Mucosa of descending colon (tissue), 3 donors: ENCODE measurements at regions not wholly inside any gene's neighbourhood (a gene's known extent, or its start where the extent isn't known, plus 50 kb on each side); places are given as distances from the start of the nearest gene placed in this dataset.
"Not testable (repeated sequence)": the region's sequence is repeated elsewhere in the genome, so short reads cannot be mapped to it uniquely, and the experiment has no call there.

Experiments used
- ATAC-seq: fragments of 200-7000 bp; cut with Tn5 transposase; one replicate; pipeline ENCODE4 v1.9.1; 2020; ENCODE audit warnings: mild to moderate bottlenecking, moderate library complexity
- DNase-seq, 3 donors: peaks; one replicate each; pipeline ENCODE4 v3.0.0-alpha.2; 2020
- H3K36me3 ChIP-seq: fragments of 200-600 bp; one replicate; pipeline ENCODE4 v1.8.0; 2021; ENCODE audit warnings: low read depth, mild to moderate bottlenecking
- H3K4me1 ChIP-seq: fragments of 200-600 bp; one replicate; pipeline ENCODE4 v1.8.0; 2021; ENCODE audit warnings: low read depth, mild to moderate bottlenecking
- H3K4me3 ChIP-seq: fragments of 200-600 bp; one replicate; pipeline ENCODE4 v1.8.0; 2021; ENCODE audit warnings: mild to moderate bottlenecking
- H3K9me3 ChIP-seq: fragments of 200-600 bp; one replicate; pipeline ENCODE4 v1.8.0; 2021; ENCODE audit warnings: mild to moderate bottlenecking
- intact Hi-C, 2 donors: fragments of 100-400 bp; cut with DNase I in 1 of 2; cut with micrococcal nuclease in 1 of 2; formaldehyde crosslinking; loops; one replicate each; pipeline versions ENCODE4 v1.11.0 to v1.11.1; 2022; cut with DNase I, micrococcal nuclease
- TF ChIP-seq, protein P1 (sequence below): fragments of 200-600 bp; IDR thresholded peaks from one replicate; pipeline ENCODE4 v1.8.0; 2022; ENCODE audit warnings: antibody characterized with exemption, mild to moderate bottlenecking
- donor health status: DM: no; HTN: no; CAD: no; lungs with moderate emphysema.
- donor health status: DM: no; HTN: no; CAD: no.
- donor health status: DM: no; HTN: yes; CAD: no.

DNA sequence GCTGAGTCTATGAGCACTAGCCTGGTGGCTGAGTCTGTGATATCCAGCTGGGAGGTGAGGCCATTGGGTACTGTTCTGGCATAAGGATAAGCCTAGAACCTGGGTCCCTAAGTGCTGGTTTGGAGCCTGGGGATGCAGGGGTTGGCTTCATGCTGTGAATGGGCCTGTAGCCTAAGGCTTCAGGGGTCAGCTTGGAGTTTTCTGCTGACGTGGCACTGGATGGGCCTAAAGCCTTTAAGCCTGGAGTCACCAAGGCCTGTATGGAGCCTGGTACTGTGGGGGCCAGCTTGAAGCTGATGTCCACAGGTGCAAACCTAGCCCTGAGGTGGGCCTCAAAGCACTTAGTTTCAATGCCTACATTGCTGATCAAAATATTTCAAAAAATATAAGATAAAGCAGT is 979.6 kb upstream of the POU3F4 start:
- Histone ChIP-seq H3K4me1 (no peaks in the 10 kb centered on the region), H3K36me3 (no peaks in the 10 kb centered on the region), H3K9me3 (no peaks in the 10 kb centered on the region), H3K4me3 (no peak overlapping the region)
- intact Hi-C loops = no loop called here
- TF ChIP-seq, protein P1, sequence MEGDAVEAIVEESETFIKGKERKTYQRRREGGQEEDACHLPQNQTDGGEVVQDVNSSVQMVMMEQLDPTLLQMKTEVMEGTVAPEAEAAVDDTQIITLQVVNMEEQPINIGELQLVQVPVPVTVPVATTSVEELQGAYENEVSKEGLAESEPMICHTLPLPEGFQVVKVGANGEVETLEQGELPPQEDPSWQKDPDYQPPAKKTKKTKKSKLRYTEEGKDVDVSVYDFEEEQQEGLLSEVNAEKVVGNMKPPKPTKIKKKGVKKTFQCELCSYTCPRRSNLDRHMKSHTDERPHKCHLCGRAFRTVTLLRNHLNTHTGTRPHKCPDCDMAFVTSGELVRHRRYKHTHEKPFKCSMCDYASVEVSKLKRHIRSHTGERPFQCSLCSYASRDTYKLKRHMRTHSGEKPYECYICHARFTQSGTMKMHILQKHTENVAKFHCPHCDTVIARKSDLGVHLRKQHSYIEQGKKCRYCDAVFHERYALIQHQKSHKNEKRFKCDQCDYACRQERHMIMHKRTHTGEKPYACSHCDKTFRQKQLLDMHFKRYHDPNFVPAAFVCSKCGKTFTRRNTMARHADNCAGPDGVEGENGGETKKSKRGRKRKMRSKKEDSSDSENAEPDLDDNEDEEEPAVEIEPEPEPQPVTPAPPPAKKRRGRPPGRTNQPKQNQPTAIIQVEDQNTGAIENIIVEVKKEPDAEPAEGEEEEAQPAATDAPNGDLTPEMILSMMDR = no peak
- no peak for DNase-seq
- no peak for ATAC-seq

DNA sequence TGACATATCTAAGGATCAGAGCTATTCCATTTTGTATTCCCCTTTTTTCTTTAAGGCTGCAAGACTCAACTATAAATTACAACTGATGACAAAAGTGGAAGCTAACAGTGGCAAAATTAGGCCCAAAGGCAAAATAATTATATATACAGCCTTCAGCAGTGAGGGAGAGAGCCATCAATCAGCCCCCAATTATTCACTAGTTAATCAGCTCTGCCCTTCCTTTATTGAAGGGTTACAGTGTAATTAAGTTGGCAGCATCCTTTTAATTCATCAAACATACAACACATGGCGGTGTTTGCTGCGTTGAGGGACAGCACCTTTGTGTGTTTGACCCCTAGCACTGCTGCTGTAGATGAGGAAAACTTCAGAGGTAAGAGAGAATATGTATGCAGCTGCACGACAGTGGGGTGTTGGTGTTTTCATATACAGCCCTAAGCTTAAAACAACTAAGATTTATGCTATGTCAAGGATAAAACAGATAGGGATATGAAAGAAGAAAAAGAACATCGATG is 973.9 kb upstream of the POU3F4 start:
- Histone ChIP-seq H3K36me3 (no peaks in the 10 kb centered on the region), H3K4me3 (no peak overlapping the region), H3K4me1 (no peaks in the 10 kb centered on the region), H3K9me3 (no peaks in the 10 kb centered on the region)
- TF ChIP-seq, protein P1 = no peak
- no peak for DNase-seq
- no peak for ATAC-seq
- intact Hi-C loops = no loop called here

DNA sequence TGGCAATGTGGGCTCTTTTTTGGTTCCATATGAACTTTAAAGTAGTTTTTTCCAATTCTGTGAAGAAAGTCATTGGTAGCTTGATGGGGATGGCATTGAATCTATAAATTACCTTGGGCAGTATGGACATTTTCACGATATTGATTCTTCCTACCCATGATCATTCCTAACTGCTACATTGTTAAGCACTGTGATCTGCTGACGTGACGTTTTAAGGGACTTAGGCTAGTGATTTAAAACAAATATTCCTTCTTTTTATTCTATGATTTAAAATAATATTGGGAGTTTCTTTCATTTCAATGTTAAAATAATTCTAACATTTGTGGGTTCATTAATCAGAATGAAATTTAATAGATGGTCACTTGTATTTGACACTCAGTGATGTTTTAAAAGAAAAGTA is 970.9 kb upstream of the POU3F4 start:
- H3K36me3 ChIP-seq, H3K9me3 ChIP-seq, ATAC-seq, intact Hi-C loops, H3K4me1 ChIP-seq, DNase-seq, H3K4me3 ChIP-seq: not testable (repeated sequence)

DNA sequence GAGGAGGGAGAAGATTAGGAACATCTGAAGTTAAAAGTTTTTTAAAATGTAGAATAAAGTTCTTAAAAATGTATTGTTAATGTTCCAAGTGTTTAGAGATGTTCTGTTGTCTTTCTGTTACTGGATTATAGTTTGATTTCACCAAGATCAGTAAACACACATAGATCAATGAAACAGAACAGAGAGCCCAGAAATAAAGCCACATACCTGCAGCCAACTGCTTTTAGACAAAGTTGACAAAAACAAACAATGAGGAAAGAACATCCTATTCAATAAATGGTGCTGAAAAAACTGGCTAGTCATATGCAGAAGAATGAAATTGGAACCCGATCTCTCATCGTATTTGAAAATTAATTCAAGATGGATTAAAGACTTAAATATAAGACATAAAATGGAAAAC is 966.3 kb upstream of the POU3F4 start:
- TF ChIP-seq, protein P1 = no peak
- H3K4me3 ChIP-seq = no peak overlapping the region
- no peaks in the 10 kb centered on the region for H3K4me1 ChIP-seq
- DNase-seq (no peak), ATAC-seq (no peak)
- intact Hi-C loops = no loop called here
- H3K9me3 ChIP-seq = no peaks in the 10 kb centered on the region
- H3K36me3 ChIP-seq = no peaks in the 10 kb centered on the region

DNA sequence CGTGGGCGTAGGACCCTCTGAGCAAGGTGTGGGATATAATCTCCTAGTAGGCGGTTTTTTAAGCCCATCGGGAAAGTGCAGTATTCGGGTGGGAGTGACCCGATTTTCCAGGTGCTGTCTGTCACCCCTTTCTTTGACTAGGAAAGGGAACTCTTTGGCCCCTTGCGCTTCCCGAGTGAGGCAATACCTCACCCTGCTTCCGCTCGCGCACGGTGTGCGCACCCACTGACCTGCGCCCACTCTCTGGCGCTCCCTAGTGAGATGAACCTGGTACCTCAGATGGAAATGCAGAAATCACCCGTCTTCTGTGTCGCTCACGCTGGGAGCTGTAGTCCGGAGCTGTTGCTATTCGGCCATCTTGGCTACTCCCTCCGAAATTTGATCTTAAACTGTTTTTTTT is 955.9 kb upstream of the POU3F4 start:
- H3K36me3 ChIP-seq, H3K4me1 ChIP-seq, intact Hi-C loops, H3K4me3 ChIP-seq, ATAC-seq, DNase-seq, H3K9me3 ChIP-seq: not testable (repeated sequence)

DNA sequence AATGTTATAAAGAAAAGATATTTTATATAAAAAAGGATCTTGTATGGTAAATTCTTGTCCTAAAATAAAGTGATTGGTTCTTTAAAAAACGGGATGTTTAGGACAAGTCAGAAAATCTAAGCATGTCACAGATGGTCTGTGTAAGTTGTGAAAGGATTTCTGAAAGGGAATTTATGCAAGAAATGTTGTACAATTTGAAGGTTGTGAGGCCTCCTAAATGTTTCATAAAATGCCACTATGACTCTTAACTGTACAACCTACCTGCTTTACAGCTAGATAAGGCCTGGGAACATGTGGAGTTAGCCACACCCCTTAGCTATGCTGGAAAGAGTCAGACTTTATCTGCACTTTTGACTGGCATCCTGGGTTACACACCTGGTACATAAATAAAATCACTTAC is 951.5 kb upstream of the POU3F4 start:
- intact Hi-C loops = no loop called here
- ATAC-seq (no peak), DNase-seq (no peak)
- H3K4me3 ChIP-seq = no peak overlapping the region
- no peaks in the 10 kb centered on the region for H3K9me3 ChIP-seq
- TF ChIP-seq, protein P1 = no peak
- no peaks in the 10 kb centered on the region for H3K4me1 ChIP-seq
- H3K36me3 ChIP-seq = no peaks in the 10 kb centered on the region

DNA sequence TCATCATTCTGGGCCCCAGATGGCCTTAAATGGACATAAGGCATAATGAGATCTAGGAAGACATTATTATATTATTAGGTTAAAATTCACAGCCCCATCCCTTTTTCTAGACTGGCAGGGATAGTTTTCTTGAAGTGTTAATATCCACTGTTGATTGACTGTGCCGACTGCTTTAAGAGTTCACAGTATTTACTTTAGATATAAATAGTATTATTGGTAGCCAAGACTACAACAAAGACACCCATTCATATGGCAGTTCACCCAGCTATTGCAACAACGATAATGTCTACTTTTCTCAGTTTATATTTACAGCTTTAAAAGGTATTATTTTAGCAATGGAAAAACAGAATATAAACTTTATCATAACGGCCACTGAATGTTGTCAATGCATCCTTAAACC is 922.2 kb upstream of the POU3F4 start:
- DNase-seq = no peak
- TF ChIP-seq, protein P1 = no peak
- Histone ChIP-seq H3K9me3 (no peaks in the 10 kb centered on the region), H3K36me3 (no peaks in the 10 kb centered on the region), H3K4me3 (no peak overlapping the region), H3K4me1 (no peaks in the 10 kb centered on the region)
- no peak for ATAC-seq
- intact Hi-C loops = no loop called here
